ENCODE measurements at regions not wholly inside any gene's neighbourhood (a gene's known extent, or its start where the extent isn't known, plus 50 kb on each side); places are given as distances from the start of the nearest gene placed in this dataset.

DNA sequence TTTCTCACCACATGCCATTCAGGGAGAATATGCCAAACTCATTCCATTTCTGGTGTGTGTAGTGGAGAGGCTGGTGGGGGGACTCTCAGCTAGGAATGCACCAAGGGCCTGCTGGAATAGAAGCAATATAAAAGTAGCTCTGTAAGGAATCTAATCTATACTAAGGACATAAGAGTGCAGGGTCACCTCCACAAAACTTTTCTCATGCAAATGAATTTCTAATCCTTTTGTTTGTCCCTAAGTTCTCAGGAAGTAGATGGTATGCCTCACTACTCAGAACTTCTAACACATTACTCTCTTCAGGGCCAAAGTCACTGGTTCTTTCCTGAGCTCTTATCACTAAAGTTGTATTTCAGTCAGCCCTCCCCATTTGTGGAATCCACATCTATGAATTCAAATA is 427.2 kb downstream of the C6orf118 start:
- no peak for DNase-seq
- Histone ChIP-seq H3K27me3 (ENCODE audit: insufficient read depth, low read length, poor library complexity, severe bottlenecking) (no peaks in the 10 kb centered on the region), H3K4me1 (ENCODE audit: insufficient read depth, low read length) (no peaks in the 10 kb centered on the region), H3K4me3 (ENCODE audit: low read length) (no peak overlapping the region), H3K9me3 (ENCODE audit: low read length) (no peaks in the 10 kb centered on the region), H3K27ac (ENCODE audit: low read depth, low read length) (no peak overlapping the region), H3K36me3 (ENCODE audit: insufficient read depth, low read length) (no peaks in the 10 kb centered on the region)
- Mint-ChIP-seq H3K27ac (no peak overlapping the region), H3K27me3 (no peaks in the 10 kb centered on the region), H3K36me3 (no peaks in the 10 kb centered on the region), H3K4me1 (no peaks in the 10 kb centered on the region), H3K9me3 (peaks cover 0 to 5% (median 0%) of the 10 kb centered on the region in 5 donors), H3K4me3 (no peak overlapping the region)
- CTCF ChIA-PET, result no interaction called here
- POLR2A ChIA-PET, result no interaction called here

DNA sequence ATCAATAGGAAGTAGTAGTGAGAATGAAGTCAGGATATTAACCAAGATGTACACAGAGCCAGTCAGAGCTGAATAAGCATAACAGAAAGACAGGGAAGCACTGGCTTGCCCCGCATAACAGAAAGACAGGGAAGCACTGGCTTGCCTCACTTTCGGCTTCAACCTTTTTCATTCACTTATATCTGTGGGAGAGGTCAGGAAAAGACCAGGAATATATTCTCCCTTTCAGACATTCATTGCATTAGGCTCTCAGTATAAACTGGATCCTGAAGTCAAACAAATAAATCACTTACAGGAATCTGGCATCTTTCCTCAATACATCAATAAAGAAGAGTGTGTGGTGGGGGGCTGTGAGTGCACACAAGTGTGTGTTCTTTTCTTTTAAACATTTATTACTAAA is 437.6 kb downstream of the C6orf118 start:
- H3K27ac Mint-ChIP-seq, result no peak overlapping the region
- Histone ChIP-seq H3K4me3 (ENCODE audit: low read length) (no peak overlapping the region), H3K27ac (ENCODE audit: low read depth, low read length) (no peak overlapping the region), H3K27me3 (ENCODE audit: insufficient read depth, low read length, poor library complexity, severe bottlenecking) (no peaks in the 10 kb centered on the region), H3K36me3 (ENCODE audit: insufficient read depth, low read length) (no peaks in the 10 kb centered on the region), H3K9me3 (ENCODE audit: low read length) (no peaks in the 10 kb centered on the region), H3K4me1 (ENCODE audit: insufficient read depth, low read length) (no peaks in the 10 kb centered on the region)
- H3K36me3 Mint-ChIP-seq, result no peaks in the 10 kb centered on the region
- POLR2A ChIA-PET, result no interaction called here
- H3K4me3 Mint-ChIP-seq, result no peak overlapping the region
- no peaks in the 10 kb centered on the region for H3K27me3 Mint-ChIP-seq
- H3K4me1 Mint-ChIP-seq, result no peaks in the 10 kb centered on the region
- peaks cover 0 to 26% (median 3%) of the 10 kb centered on the region in 5 donors for H3K9me3 Mint-ChIP-seq
- CTCF ChIA-PET, result no interaction called here
- DNase-seq, result no peak

DNA sequence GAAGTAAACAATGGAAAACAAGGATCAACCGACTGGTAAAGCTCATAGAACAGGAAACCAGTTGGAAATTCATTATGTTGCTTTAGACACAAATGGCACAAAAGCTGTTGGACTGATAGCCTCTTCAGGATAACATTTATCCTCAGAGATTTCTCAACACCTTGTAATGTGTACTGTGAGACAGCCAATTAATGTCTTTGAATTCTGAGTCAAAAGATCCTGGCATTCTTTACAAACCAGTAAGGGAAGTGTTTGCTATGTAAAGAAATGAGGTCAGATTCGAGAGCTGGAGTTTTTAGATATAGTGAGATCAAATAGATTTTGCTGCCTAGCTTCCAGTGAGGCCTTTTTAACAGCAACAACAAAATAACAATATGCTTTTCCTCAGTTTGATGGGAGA is 439.2 kb downstream of the C6orf118 start:
- ChIA-PET CTCF (no interaction called here), POLR2A (no interaction called here)
- no peak overlapping the region for H3K27ac Mint-ChIP-seq
- no peak for DNase-seq
- Histone ChIP-seq H3K36me3 (ENCODE audit: insufficient read depth, low read length) (no peaks in the 10 kb centered on the region), H3K27me3 (ENCODE audit: insufficient read depth, low read length, poor library complexity, severe bottlenecking) (no peaks in the 10 kb centered on the region), H3K4me1 (ENCODE audit: insufficient read depth, low read length) (no peaks in the 10 kb centered on the region), H3K27ac (ENCODE audit: low read depth, low read length) (no peak overlapping the region), H3K4me3 (ENCODE audit: low read length) (no peak overlapping the region), H3K9me3 (ENCODE audit: low read length) (no peaks in the 10 kb centered on the region)
- H3K4me3 Mint-ChIP-seq, result no peak overlapping the region
- H3K4me1 Mint-ChIP-seq, result no peaks in the 10 kb centered on the region
- H3K27me3 Mint-ChIP-seq, result no peaks in the 10 kb centered on the region
- H3K36me3 Mint-ChIP-seq, result no peaks in the 10 kb centered on the region
- peaks cover 0 to 31% (median 3%) of the 10 kb centered on the region in 5 donors for H3K9me3 Mint-ChIP-seq

DNA sequence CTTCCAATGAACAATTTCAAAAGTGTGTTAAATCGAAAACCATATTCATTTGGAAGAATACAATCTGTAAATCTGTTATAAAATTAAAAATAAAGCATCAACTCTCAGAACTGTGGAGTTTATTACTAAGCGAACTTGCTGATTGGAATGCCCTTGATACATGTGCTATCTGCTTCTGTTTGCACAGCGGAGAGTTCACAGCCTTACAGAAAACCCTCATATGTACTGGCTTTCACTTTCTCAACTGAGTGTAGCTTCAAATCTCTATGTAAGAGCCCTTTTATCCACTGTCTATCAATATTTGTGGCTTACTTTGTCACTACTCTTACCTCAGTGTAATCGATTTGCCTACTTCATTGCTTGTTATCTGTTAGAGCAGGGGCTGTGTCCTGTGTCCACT is 447.4 kb downstream of the C6orf118 start:
- Mint-ChIP-seq H3K36me3 (no peaks in the 10 kb centered on the region), H3K27me3 (no peaks in the 10 kb centered on the region), H3K4me3 (no peak overlapping the region), H3K9me3 (peaks cover 1 to 25% (median 4%) of the 10 kb centered on the region in 5 donors), H3K27ac (no peak overlapping the region), H3K4me1 (no peaks in the 10 kb centered on the region)
- ChIA-PET POLR2A (no interaction called here), CTCF (no interaction called here)
- Histone ChIP-seq H3K4me3 (ENCODE audit: low read length) (no peak overlapping the region), H3K27me3 (ENCODE audit: insufficient read depth, low read length, poor library complexity, severe bottlenecking) (no peaks in the 10 kb centered on the region), H3K9me3 (ENCODE audit: low read length) (no peaks in the 10 kb centered on the region), H3K36me3 (ENCODE audit: insufficient read depth, low read length) (no peaks in the 10 kb centered on the region), H3K27ac (ENCODE audit: low read depth, low read length) (no peak overlapping the region), H3K4me1 (ENCODE audit: insufficient read depth, low read length) (no peaks in the 10 kb centered on the region)
- DNase-seq, result no peak

DNA sequence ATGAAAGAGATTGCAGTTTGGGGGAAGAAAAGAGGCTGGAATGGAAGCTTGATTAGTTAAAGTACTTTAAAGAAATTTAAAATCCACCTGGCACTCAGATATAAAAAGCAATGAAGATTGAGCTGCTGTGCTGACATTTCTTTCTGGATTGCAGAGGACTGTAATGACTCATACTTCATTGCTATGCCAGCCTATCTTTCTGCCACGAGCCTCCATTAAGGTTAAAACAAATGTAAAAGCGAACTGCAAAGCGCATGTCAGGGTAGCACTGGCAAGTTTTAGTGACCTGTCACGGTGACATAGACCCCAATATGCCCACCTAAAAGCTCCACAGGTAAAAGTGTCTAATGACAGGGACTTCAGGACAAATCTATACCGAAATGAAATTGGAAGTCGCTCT is 449.6 kb downstream of the C6orf118 start:
- Mint-ChIP-seq H3K9me3 (peaks cover 1 to 20% (median 4%) of the 10 kb centered on the region in 5 donors), H3K36me3 (no peaks in the 10 kb centered on the region), H3K4me3 (no peak overlapping the region), H3K27me3 (no peaks in the 10 kb centered on the region), H3K27ac (no peak overlapping the region), H3K4me1 (no peaks in the 10 kb centered on the region)
- Histone ChIP-seq H3K4me3 (ENCODE audit: low read length) (no peak overlapping the region), H3K27ac (ENCODE audit: low read depth, low read length) (no peak overlapping the region), H3K36me3 (ENCODE audit: insufficient read depth, low read length) (no peaks in the 10 kb centered on the region), H3K4me1 (ENCODE audit: insufficient read depth, low read length) (no peaks in the 10 kb centered on the region), H3K9me3 (ENCODE audit: low read length) (no peaks in the 10 kb centered on the region), H3K27me3 (ENCODE audit: insufficient read depth, low read length, poor library complexity, severe bottlenecking) (no peaks in the 10 kb centered on the region)
- ChIA-PET CTCF (no interaction called here), POLR2A (no interaction called here)
- no peak for DNase-seq

DNA sequence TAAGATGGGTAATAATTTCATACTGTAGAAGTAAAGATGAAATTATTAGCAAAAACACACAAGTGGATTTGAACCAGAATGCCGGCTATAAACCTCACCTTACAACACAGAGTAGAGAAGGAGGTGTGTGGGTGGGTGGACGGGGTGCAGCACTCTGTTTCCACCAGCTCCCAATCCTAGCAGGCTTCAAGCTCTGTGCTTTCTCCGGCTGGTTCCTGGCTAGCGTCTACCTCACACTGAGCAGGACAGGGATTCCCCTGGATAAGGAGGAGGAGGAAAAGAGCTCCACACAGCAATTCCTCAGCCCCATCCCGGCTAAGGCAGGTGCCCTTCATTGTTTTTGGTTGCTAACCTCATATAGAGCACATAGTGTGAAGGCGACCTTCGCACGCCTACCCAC is 453.3 kb downstream of the C6orf118 start:
- no peak for DNase-seq
- Histone ChIP-seq H3K4me3 (ENCODE audit: low read length) (no peak overlapping the region), H3K36me3 (ENCODE audit: insufficient read depth, low read length) (no peaks in the 10 kb centered on the region), H3K27ac (ENCODE audit: low read depth, low read length) (no peak overlapping the region), H3K9me3 (ENCODE audit: low read length) (no peaks in the 10 kb centered on the region), H3K4me1 (ENCODE audit: insufficient read depth, low read length) (no peaks in the 10 kb centered on the region), H3K27me3 (ENCODE audit: insufficient read depth, low read length, poor library complexity, severe bottlenecking) (no peaks in the 10 kb centered on the region)
- H3K4me3 Mint-ChIP-seq, result no peak overlapping the region
- H3K27ac Mint-ChIP-seq, result no peak overlapping the region
- CTCF ChIA-PET, result no interaction called here
- no peaks in the 10 kb centered on the region for H3K36me3 Mint-ChIP-seq
- no peaks in the 10 kb centered on the region for H3K4me1 Mint-ChIP-seq
- H3K27me3 Mint-ChIP-seq, result no peaks in the 10 kb centered on the region
- H3K9me3 Mint-ChIP-seq, result peaks cover 0 to 5% (median 2%) of the 10 kb centered on the region in 5 donors
- POLR2A ChIA-PET, result no interaction called here

DNA sequence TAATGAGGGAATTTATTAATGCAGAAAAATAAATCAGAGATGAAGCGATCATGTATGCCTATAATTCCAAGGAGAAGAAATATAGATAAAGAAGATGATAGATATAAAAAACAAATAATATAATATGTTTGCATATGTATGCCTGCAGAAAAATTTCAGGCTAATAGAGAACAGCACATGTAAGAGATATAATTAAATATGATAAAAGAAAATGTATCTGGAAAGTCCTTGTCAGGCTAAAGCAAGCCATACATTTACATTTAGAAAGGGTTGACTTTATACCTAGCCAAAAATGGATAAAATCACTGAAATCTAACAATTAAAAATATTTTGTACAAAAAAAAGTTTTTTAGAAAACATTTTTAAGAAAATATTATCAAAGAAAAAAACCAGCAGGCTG is 454.1 kb downstream of the C6orf118 start:
- no peak overlapping the region for H3K4me3 Mint-ChIP-seq
- no peak overlapping the region for H3K4me3 ChIP-seq (ENCODE audit: low read length)
- CTCF ChIA-PET, result no interaction called here
- no peaks in the 10 kb centered on the region for H3K4me1 ChIP-seq (ENCODE audit: insufficient read depth, low read length)
- POLR2A ChIA-PET, result no interaction called here
- no peaks in the 10 kb centered on the region for H3K9me3 ChIP-seq (ENCODE audit: low read length)
- DNase-seq, result no peak
- H3K36me3 ChIP-seq (ENCODE audit: insufficient read depth, low read length), result no peaks in the 10 kb centered on the region
- H3K36me3 Mint-ChIP-seq, result no peaks in the 10 kb centered on the region
- H3K9me3 Mint-ChIP-seq, result peaks cover 0 to 5% (median 2%) of the 10 kb centered on the region in 5 donors
- no peaks in the 10 kb centered on the region for H3K27me3 Mint-ChIP-seq
- H3K27ac Mint-ChIP-seq, result no peak overlapping the region
- H3K4me1 Mint-ChIP-seq, result no peaks in the 10 kb centered on the region
- H3K27ac ChIP-seq (ENCODE audit: low read depth, low read length), result no peak overlapping the region
- H3K27me3 ChIP-seq (ENCODE audit: insufficient read depth, low read length, poor library complexity, severe bottlenecking), result no peaks in the 10 kb centered on the region

DNA sequence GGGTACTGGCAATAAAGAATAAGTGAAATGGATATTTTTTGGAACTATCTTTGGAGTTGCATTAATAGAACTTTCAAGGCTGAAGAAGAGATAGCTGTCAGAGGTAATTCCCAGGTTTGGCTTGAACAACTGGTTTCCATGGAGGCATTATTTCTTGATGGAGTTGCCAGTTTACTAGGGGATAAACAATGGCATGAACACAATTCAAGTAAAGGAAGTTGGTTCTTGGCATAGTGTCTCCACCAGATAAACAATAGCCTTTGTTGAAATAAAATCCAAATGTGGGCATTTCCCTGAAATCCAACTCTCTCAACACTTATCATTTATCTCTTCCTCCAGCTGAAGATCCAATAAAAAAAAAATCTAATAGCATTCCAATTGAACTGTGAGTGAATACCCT is 454.9 kb downstream of the C6orf118 start:
- ChIA-PET CTCF (no interaction called here), POLR2A (no interaction called here)
- H3K27me3 Mint-ChIP-seq, result no peaks in the 10 kb centered on the region
- DNase-seq, result no peak
- no peak overlapping the region for H3K27ac Mint-ChIP-seq
- no peaks in the 10 kb centered on the region for H3K27me3 ChIP-seq (ENCODE audit: insufficient read depth, low read length, poor library complexity, severe bottlenecking)
- H3K4me3 Mint-ChIP-seq, result no peak overlapping the region
- H3K4me1 ChIP-seq (ENCODE audit: insufficient read depth, low read length), result no peaks in the 10 kb centered on the region
- no peaks in the 10 kb centered on the region for H3K36me3 Mint-ChIP-seq
- no peaks in the 10 kb centered on the region for H3K9me3 ChIP-seq (ENCODE audit: low read length)
- no peaks in the 10 kb centered on the region for H3K4me1 Mint-ChIP-seq
- H3K4me3 ChIP-seq (ENCODE audit: low read length), result no peak overlapping the region
- H3K27ac ChIP-seq (ENCODE audit: low read depth, low read length), result no peak overlapping the region
- no peaks in the 10 kb centered on the region for H3K36me3 ChIP-seq (ENCODE audit: insufficient read depth, low read length)
- peaks cover 0 to 5% (median 2%) of the 10 kb centered on the region in 5 donors for H3K9me3 Mint-ChIP-seq

DNA sequence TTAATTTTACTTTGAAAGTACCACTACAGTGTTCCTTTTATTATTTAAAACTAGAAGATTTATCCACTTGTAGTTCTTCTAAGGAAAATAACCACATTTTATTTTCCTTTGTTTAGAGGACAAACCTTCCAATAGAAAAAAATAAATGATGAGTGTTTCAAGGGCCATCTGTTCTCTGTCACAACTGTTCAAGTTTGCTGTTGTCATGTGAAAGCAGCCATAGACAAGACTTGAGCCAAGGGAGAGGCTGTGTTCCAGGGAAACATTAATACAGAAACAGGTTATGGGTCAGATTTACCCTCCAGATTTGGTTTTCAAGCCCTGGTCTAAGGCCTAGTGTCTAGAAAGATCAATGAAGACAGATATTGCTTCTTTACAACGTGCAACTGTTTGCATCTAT is 463.6 kb downstream of the C6orf118 start:
- H3K27me3 Mint-ChIP-seq, result no peaks in the 10 kb centered on the region
- H3K27me3 ChIP-seq (ENCODE audit: insufficient read depth, low read length, poor library complexity, severe bottlenecking), result no peaks in the 10 kb centered on the region
- H3K9me3 ChIP-seq (ENCODE audit: low read length), result no peaks in the 10 kb centered on the region
- H3K4me3 Mint-ChIP-seq, result no peak overlapping the region
- no peaks in the 10 kb centered on the region for H3K4me1 ChIP-seq (ENCODE audit: insufficient read depth, low read length)
- H3K9me3 Mint-ChIP-seq, result peaks cover 0 to 8% (median 7%) of the 10 kb centered on the region in 5 donors
- ChIA-PET CTCF (no interaction called here), POLR2A (no interaction called here)
- no peaks in the 10 kb centered on the region for H3K4me1 Mint-ChIP-seq
- no peak overlapping the region for H3K4me3 ChIP-seq (ENCODE audit: low read length)
- H3K27ac ChIP-seq (ENCODE audit: low read depth, low read length), result no peak overlapping the region
- no peaks in the 10 kb centered on the region for H3K36me3 ChIP-seq (ENCODE audit: insufficient read depth, low read length)
- H3K27ac Mint-ChIP-seq, result no peak overlapping the region
- DNase-seq, result no peak
- H3K36me3 Mint-ChIP-seq, result no peaks in the 10 kb centered on the region
